Hepatocyte (in vitro differentiated cells): ENCODE measurements at regions not wholly inside any gene's neighbourhood (a gene's known extent, or its start where the extent isn't known, plus 50 kb on each side); places are given as distances from the start of the nearest gene placed in this dataset.

Experiments used
- EZH2 ChIP-seq: fragments of 200-600 bp; sonication (generic); IDR thresholded peaks from 2 replicates; pipeline ENCODE4 v1.6.1; 2016; ENCODE audit warnings: antibody characterized with exemption, mild to moderate bottlenecking, borderline replicate concordance
- TF ChIP-seq, protein P1 (sequence below): fragments of 200-600 bp; sonication (generic); IDR thresholded peaks from 2 replicates; pipeline ENCODE4 v1.5.1; 2016; ENCODE audit warnings: antibody characterized with exemption, mild to moderate bottlenecking; ENCODE audit not compliant: poor library complexity

GRCh38 chr3:75300606-75301005 lies 363.5 kb upstream of the FRG2C start:
- TF ChIP-seq, protein P1, sequence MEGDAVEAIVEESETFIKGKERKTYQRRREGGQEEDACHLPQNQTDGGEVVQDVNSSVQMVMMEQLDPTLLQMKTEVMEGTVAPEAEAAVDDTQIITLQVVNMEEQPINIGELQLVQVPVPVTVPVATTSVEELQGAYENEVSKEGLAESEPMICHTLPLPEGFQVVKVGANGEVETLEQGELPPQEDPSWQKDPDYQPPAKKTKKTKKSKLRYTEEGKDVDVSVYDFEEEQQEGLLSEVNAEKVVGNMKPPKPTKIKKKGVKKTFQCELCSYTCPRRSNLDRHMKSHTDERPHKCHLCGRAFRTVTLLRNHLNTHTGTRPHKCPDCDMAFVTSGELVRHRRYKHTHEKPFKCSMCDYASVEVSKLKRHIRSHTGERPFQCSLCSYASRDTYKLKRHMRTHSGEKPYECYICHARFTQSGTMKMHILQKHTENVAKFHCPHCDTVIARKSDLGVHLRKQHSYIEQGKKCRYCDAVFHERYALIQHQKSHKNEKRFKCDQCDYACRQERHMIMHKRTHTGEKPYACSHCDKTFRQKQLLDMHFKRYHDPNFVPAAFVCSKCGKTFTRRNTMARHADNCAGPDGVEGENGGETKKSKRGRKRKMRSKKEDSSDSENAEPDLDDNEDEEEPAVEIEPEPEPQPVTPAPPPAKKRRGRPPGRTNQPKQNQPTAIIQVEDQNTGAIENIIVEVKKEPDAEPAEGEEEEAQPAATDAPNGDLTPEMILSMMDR: no peak
- no peak for TF ChIP-seq EZH2
